Neural progenitor cell (in vitro differentiated cells): ENCODE measurements at regions not wholly inside any gene's neighbourhood (a gene's known extent, or its start where the extent isn't known, plus 50 kb on each side); places are given as distances from the start of the nearest gene placed in this dataset.

ENCODE experiments used
- EZH2 ChIP-seq: fragments of 200-600 bp; sonication (generic); IDR thresholded peaks from 2 replicates; pipeline ENCODE4 v1.6.1; 2017; ENCODE audit warnings: antibody characterized with exemption, mild to moderate bottlenecking, moderate library complexity
- EZH2phosphoT487 ChIP-seq: fragments of 200-600 bp; sonication (generic); IDR thresholded peaks from 2 replicates; pipeline ENCODE4 v1.6.1; 2017; ENCODE audit warnings: antibody characterized with exemption
- TF ChIP-seq, protein P1 (sequence below): fragments of 200-600 bp; sonication (generic); IDR thresholded peaks from 2 replicates; pipeline ENCODE4 v1.5.1; 2017; ENCODE audit warnings: antibody characterized with exemption, mild to moderate bottlenecking

DNA sequence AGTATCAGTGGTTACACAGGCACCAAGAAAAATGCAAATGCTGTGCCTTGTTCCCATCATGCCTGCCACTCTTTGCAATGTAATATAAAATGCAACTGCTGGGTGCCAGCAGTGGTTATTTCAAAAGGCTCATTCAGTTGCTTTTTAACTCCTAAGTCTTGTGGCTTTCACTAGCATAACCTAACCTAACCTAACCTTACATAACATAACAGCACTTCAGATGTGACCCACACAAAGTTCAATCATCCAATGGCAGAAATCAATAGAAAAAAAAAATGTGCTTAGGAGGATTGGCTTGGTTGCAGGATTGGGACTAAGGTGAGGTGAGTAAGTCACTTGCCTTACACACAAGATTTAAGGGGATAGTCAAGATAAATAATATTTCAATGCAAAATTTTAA is 60.2 kb upstream of the VMA21 start:
- TF ChIP-seq, protein P1, sequence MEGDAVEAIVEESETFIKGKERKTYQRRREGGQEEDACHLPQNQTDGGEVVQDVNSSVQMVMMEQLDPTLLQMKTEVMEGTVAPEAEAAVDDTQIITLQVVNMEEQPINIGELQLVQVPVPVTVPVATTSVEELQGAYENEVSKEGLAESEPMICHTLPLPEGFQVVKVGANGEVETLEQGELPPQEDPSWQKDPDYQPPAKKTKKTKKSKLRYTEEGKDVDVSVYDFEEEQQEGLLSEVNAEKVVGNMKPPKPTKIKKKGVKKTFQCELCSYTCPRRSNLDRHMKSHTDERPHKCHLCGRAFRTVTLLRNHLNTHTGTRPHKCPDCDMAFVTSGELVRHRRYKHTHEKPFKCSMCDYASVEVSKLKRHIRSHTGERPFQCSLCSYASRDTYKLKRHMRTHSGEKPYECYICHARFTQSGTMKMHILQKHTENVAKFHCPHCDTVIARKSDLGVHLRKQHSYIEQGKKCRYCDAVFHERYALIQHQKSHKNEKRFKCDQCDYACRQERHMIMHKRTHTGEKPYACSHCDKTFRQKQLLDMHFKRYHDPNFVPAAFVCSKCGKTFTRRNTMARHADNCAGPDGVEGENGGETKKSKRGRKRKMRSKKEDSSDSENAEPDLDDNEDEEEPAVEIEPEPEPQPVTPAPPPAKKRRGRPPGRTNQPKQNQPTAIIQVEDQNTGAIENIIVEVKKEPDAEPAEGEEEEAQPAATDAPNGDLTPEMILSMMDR, result no peak
- TF ChIP-seq EZH2, result no peak
- no peak for TF ChIP-seq EZH2phosphoT487
